Astrocyte (in vitro differentiated cells and primary cell): ENCODE measurements at regions not wholly inside any gene's neighbourhood (a gene's known extent, or its start where the extent isn't known, plus 50 kb on each side); places are given as distances from the start of the nearest gene placed in this dataset.

Experiments used
- DNase-seq: peaks from one replicate; pipeline ENCODE4 v3.0.0-alpha.2; 2010; ENCODE audit warnings: low read depth
- FAIRE-seq: peaks from 2 replicates; lab custom pipeline; 2011; peaks lifted over from hg19 to GRCh38; lab: Jason Lieb, UNC
- H2AFZ ChIP-seq: 2 replicates; pipeline ENCODE4 v1.6.0; 2012; ENCODE audit warnings: low read depth, low read length, inconsistent platforms
- H3K27ac ChIP-seq: 2 replicates; pipeline ENCODE4 v1.5.1; 2011; ENCODE audit warnings: low read depth, low read length, inconsistent platforms
- H3K27me3 ChIP-seq: 2 replicates; pipeline ENCODE4 v1.6.0; 2011; ENCODE audit warnings: low read length, inconsistent platforms; ENCODE audit not compliant: insufficient read depth
- H3K36me3 ChIP-seq: 2 replicates; pipeline ENCODE4 v1.5.1; 2011; ENCODE audit warnings: low read length, inconsistent platforms; ENCODE audit not compliant: insufficient read depth
- H3K4me1 ChIP-seq: 2 replicates; pipeline ENCODE4 v1.5.1; 2011; ENCODE audit warnings: low read length, inconsistent platforms; ENCODE audit not compliant: insufficient read depth
- H3K4me2 ChIP-seq: 2 replicates; pipeline ENCODE4 v1.6.0; 2012; ENCODE audit warnings: low read length, inconsistent platforms
- H3K4me3 ChIP-seq: 2 replicates; pipeline ENCODE4 v1.5.1; 2011; ENCODE audit warnings: low read depth, mild to moderate bottlenecking, low read length, inconsistent platforms; ENCODE audit not compliant: insufficient read depth
- H3K79me2 ChIP-seq: 2 replicates; pipeline ENCODE4 v1.6.0; 2012; ENCODE audit warnings: mild to moderate bottlenecking, low read length, inconsistent platforms; ENCODE audit not compliant: insufficient read depth
- H3K9ac ChIP-seq: 2 replicates; pipeline ENCODE4 v1.6.0; 2012; ENCODE audit warnings: mild to moderate bottlenecking, low read length, inconsistent platforms
- H3K9me3 ChIP-seq: 2 replicates; pipeline ENCODE4 v1.5.1; 2012; ENCODE audit warnings: low read depth, mild to moderate bottlenecking, low read length, inconsistent platforms; ENCODE audit not compliant: insufficient read depth
- H4K20me1 ChIP-seq: 2 replicates; pipeline ENCODE4 v1.6.0; 2012; ENCODE audit warnings: low read length, inconsistent platforms; ENCODE audit not compliant: insufficient read depth
- H3K27ac Mint-ChIP-seq: one replicate; pipeline ENCODE4 v1.8.0; 2021; ENCODE audit warnings: mild to moderate bottlenecking, mixed read lengths; ENCODE audit not compliant: unreplicated experiment
- H3K27me3 Mint-ChIP-seq: one replicate; pipeline ENCODE4 v1.8.0; 2021; ENCODE audit warnings: low read depth, mixed read lengths; ENCODE audit not compliant: unreplicated experiment
- H3K36me3 Mint-ChIP-seq: one replicate; pipeline ENCODE4 v1.8.0; 2021; ENCODE audit warnings: low read depth, mixed read lengths; ENCODE audit not compliant: unreplicated experiment
- H3K4me1 Mint-ChIP-seq: one replicate; pipeline ENCODE4 v1.8.0; 2021; ENCODE audit warnings: low read depth, mixed read lengths; ENCODE audit not compliant: unreplicated experiment
- H3K4me3 Mint-ChIP-seq: one replicate; pipeline ENCODE4 v1.8.0; 2021; ENCODE audit warnings: mild to moderate bottlenecking, moderate library complexity, mixed read lengths; ENCODE audit not compliant: unreplicated experiment
- H3K9me3 Mint-ChIP-seq: one replicate; pipeline ENCODE4 v1.8.0; 2021; ENCODE audit warnings: mild to moderate bottlenecking, mixed read lengths; ENCODE audit not compliant: unreplicated experiment
- EZH2 ChIP-seq: IDR thresholded peaks from 2 replicates; pipeline ENCODE4 v1.6.1; 2012; ENCODE audit warnings: mild to moderate bottlenecking, low read length, inconsistent platforms; ENCODE audit not compliant: insufficient read depth
- TF ChIP-seq, protein P1 (sequence below): IDR thresholded peaks from 2 replicates; pipeline ENCODE4 v1.5.1; 2011; ENCODE audit warnings: low read depth, mild to moderate bottlenecking, inconsistent platforms, low read length, moderate library complexity; ENCODE audit not compliant: insufficient read depth

DNA sequence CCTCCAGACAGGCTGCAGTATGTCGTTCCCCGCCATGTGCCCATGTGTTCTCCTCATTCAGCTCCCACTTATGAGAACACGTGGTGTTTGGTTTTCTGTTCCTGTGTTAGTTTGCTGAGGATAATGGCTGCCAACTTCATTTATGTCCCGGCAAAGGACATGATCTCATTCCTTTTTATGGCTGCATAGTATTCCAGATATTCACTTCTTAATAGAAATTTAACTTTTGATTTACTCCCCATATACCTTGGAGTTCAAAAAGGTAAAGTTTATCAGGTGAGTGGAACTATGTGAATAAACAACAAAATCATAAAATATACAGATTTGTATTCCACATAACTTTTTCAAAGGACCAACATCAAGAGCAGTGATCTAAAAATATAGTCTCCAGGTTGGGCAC is 372.6 kb downstream of the STK39 start:
- Histone ChIP-seq H3K27me3 (no peaks in the 10 kb centered on the region), H3K4me1 (no peaks in the 10 kb centered on the region), H3K4me3 (no peak overlapping the region), H3K9ac (no peak overlapping the region), H3K4me2 (no peak overlapping the region), H3K27ac (no peak overlapping the region), H3K79me2 (no peaks in the 10 kb centered on the region), H4K20me1 (no peaks in the 10 kb centered on the region), H3K36me3 (no peaks in the 10 kb centered on the region), H2AFZ (no peak overlapping the region), H3K9me3 (no peaks in the 10 kb centered on the region)
- peaks cover 2% of the 10 kb centered on the region for H3K36me3 Mint-ChIP-seq
- peaks cover 4% of the 10 kb centered on the region for H3K9me3 Mint-ChIP-seq
- no peak for DNase-seq
- H3K4me3 Mint-ChIP-seq: no peak overlapping the region
- no peaks in the 10 kb centered on the region for H3K27me3 Mint-ChIP-seq
- no peak overlapping the region for H3K27ac Mint-ChIP-seq
- no peak for TF ChIP-seq EZH2
- TF ChIP-seq, protein P1, sequence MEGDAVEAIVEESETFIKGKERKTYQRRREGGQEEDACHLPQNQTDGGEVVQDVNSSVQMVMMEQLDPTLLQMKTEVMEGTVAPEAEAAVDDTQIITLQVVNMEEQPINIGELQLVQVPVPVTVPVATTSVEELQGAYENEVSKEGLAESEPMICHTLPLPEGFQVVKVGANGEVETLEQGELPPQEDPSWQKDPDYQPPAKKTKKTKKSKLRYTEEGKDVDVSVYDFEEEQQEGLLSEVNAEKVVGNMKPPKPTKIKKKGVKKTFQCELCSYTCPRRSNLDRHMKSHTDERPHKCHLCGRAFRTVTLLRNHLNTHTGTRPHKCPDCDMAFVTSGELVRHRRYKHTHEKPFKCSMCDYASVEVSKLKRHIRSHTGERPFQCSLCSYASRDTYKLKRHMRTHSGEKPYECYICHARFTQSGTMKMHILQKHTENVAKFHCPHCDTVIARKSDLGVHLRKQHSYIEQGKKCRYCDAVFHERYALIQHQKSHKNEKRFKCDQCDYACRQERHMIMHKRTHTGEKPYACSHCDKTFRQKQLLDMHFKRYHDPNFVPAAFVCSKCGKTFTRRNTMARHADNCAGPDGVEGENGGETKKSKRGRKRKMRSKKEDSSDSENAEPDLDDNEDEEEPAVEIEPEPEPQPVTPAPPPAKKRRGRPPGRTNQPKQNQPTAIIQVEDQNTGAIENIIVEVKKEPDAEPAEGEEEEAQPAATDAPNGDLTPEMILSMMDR: no peak
- no peak for FAIRE-seq
- no peaks in the 10 kb centered on the region for H3K4me1 Mint-ChIP-seq

DNA sequence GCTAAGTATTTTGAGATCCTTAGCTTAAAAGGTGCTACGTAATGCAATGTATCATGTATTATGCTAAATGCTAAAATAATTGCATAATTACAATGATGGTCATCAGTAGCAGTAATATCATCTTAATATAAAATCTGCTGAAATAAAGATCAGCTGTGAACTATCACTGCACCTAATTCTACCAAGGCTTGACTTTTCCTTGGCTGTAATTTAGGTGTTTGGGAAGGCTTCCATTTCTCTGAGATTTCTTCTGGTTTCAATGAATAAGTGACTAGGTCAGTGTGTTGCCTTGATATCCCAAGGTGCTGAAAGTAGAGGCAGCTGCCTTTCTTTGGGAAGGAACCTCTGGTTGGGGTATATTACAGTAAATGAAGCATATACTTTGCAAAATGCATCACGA is 376.1 kb downstream of the STK39 start:
- DNase-seq (no peak), FAIRE-seq (no peak)
- TF ChIP-seq, protein P1: no peak
- no peak for TF ChIP-seq EZH2
- Histone ChIP-seq H3K4me2 (no peak overlapping the region), H3K9me3 (no peaks in the 10 kb centered on the region), H4K20me1 (no peaks in the 10 kb centered on the region), H3K27ac (no peak overlapping the region), H3K4me3 (no peak overlapping the region), H2AFZ (no peak overlapping the region), H3K4me1 (no peaks in the 10 kb centered on the region), H3K27me3 (no peaks in the 10 kb centered on the region), H3K36me3 (no peaks in the 10 kb centered on the region), H3K9ac (no peak overlapping the region), H3K79me2 (no peaks in the 10 kb centered on the region)
- Mint-ChIP-seq H3K9me3 (peaks cover 4% of the 10 kb centered on the region), H3K4me3 (no peak overlapping the region), H3K4me1 (no peaks in the 10 kb centered on the region), H3K36me3 (peaks cover 4% of the 10 kb centered on the region), H3K27me3 (no peaks in the 10 kb centered on the region), H3K27ac (no peak overlapping the region)

DNA sequence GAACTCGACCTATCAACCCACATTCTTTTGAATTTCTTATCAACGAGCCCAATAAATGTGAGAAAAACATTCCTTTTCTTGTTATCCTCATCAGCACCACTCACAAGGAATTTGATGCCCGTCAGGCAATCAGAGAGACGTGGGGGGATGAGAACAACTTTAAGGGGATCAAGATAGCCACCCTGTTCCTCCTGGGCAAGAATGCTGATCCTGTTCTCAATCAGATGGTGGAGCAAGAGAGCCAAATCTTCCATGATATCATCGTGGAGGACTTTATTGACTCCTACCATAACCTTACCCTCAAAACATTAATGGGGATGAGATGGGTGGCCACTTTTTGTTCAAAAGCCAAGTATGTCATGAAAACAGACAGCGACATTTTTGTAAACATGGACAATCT is 378.2 kb downstream of the STK39 start:
- H2AFZ ChIP-seq: no peak overlapping the region
- no peaks in the 10 kb centered on the region for H3K9me3 Mint-ChIP-seq
- H3K4me3 ChIP-seq: no peak overlapping the region
- H3K4me2 ChIP-seq: no peak overlapping the region
- no peaks in the 10 kb centered on the region for H3K27me3 ChIP-seq
- H3K9me3 ChIP-seq: no peaks in the 10 kb centered on the region
- H3K4me1 Mint-ChIP-seq: no peaks in the 10 kb centered on the region
- no peaks in the 10 kb centered on the region for H3K79me2 ChIP-seq
- H3K4me1 ChIP-seq: no peaks in the 10 kb centered on the region
- no peak overlapping the region for H3K27ac ChIP-seq
- no peak for TF ChIP-seq EZH2
- TF ChIP-seq, protein P1: no peak
- no peak overlapping the region for H3K27ac Mint-ChIP-seq
- no peaks in the 10 kb centered on the region for H3K27me3 Mint-ChIP-seq
- H3K4me3 Mint-ChIP-seq: no peak overlapping the region
- H3K9ac ChIP-seq: no peak overlapping the region
- H3K36me3 Mint-ChIP-seq: peaks cover 2% of the 10 kb centered on the region
- no peak for DNase-seq
- H3K36me3 ChIP-seq: no peaks in the 10 kb centered on the region
- H4K20me1 ChIP-seq: no peaks in the 10 kb centered on the region
- no peak for FAIRE-seq
